Prostate gland (tissue), 2 donors: ENCODE measurements at regions not wholly inside any gene's neighbourhood (a gene's known extent, or its start where the extent isn't known, plus 50 kb on each side); places are given as distances from the start of the nearest gene placed in this dataset.

Source experiments
- DNase-seq: peaks from one replicate; pipeline ENCODE4 v3.0.0-alpha.2; 2019; ENCODE audit warnings: low spot score
- H3K27ac ChIP-seq, 2 donors: fragments of 200-600 bp; sonication (generic); 2 replicates each; pipeline ENCODE4 v1.5.1; 2017 to 2019
- H3K27me3 ChIP-seq: fragments of 200-600 bp; sonication (generic); replicated peaks from 2 replicates; pipeline ENCODE4 v1.5.1; 2019; ENCODE audit not compliant: insufficient read depth
- H3K36me3 ChIP-seq, 2 donors: fragments of 200-600 bp; sonication (generic); 1 replicate in 1 of 2; 2 replicates in 1 of 2; pipeline versions ENCODE4 v1.5.1 to v1.8.1; 2017 to 2019
- H3K4me1 ChIP-seq: fragments of 200-600 bp; sonication (generic); replicated peaks from 2 replicates; pipeline ENCODE4 v1.5.1; 2019
- H3K4me3 ChIP-seq, 2 donors: fragments of 200-600 bp; sonication (generic); 2 replicates each; pipeline ENCODE4 v1.5.1; 2017 to 2019
- H3K9me3 ChIP-seq: fragments of 200-600 bp; sonication (generic); 2 replicates; pipeline ENCODE4 v1.5.1; 2017
- CTCF ChIP-seq, 4 experiments: fragments of 200-600 bp in 2 of 4; fragments of 450-650 bp in 2 of 4; sonication (generic) in 2 of 4; IDR thresholded peaks; 1 replicate in 3 of 4; 2 replicates in 1 of 4; pipeline ENCODE4 v1.5.1; 2016 to 2019; ENCODE audit warnings: antibody characterized with exemption in 4 of 4, mild to moderate bottlenecking in 2 of 4, moderate library complexity in 2 of 4
- POLR2A ChIP-seq: fragments of 450-650 bp; IDR thresholded peaks from one replicate; pipeline ENCODE4 v1.6.1; 2016; ENCODE audit warnings: antibody characterized with exemption, mild to moderate bottlenecking
- POLR2AphosphoS5 ChIP-seq: sonication (generic); formaldehyde crosslinking; IDR thresholded peaks from one replicate; pipeline ENCODE4 v1.6.1; 2017; ENCODE audit warnings: antibody characterized with exemption
- WGBS: methylation state at CpG from one replicate; pipeline ENCODE4 v1.1.5; 2018; 5-methylcytosine and 5-hydroxymethylcytosine counted together
- intact Hi-C: fragments of 100-400 bp; cut with DNase I; formaldehyde crosslinking; loops from one replicate; pipeline ENCODE4 v1.14.2; 2022

- Histone ChIP-seq H3K4me1 (no peaks in the 10 kb centered on the region), H3K27me3 (no peaks in the 10 kb centered on the region), H3K27ac (no peak overlapping the region), H3K4me3 (no peak overlapping the region), H3K36me3 (no peaks in the 10 kb centered on the region), H3K9me3 (no peaks in the 10 kb centered on the region)
- no peak for TF ChIP-seq POLR2A
- TF ChIP-seq POLR2AphosphoS5: no peak
- no peak for TF ChIP-seq CTCF (IDR thresholded peaks at IDR 0.05)
- intact Hi-C loops: no loop called here
- DNase-seq: no peak
- WGBS: 48% methylated on average over 9 of the region's 9 CpGs
Measured at GRCh38 chr16:51434567-51435198, 283.6 kb upstream of the SALL1 start.

GRCh38 chr16:51433599-51433998 lies 282.5 kb upstream of the SALL1 start:
- no peaks in the 10 kb centered on the region for H3K9me3 ChIP-seq
- WGBS: 36% methylated on average over 3 of the region's 3 CpGs
- intact Hi-C loops: no loop called here
- TF ChIP-seq POLR2A: no peak
- no peak for TF ChIP-seq CTCF (IDR thresholded peaks at IDR 0.05)
- TF ChIP-seq POLR2AphosphoS5: no peak
- no peaks in the 10 kb centered on the region for H3K4me1 ChIP-seq
- no peak overlapping the region for H3K4me3 ChIP-seq
- H3K27ac ChIP-seq: no peak overlapping the region
- no peaks in the 10 kb centered on the region for H3K36me3 ChIP-seq
- DNase-seq: no peak
- no peaks in the 10 kb centered on the region for H3K27me3 ChIP-seq

GRCh38 chr16:51431517-51432241 lies 280.6 kb upstream of the SALL1 start:
- H3K27ac ChIP-seq: no peak overlapping the region
- intact Hi-C loops: no loop called here
- H3K9me3 ChIP-seq: no peaks in the 10 kb centered on the region
- TF ChIP-seq CTCF (IDR thresholded peaks at IDR 0.05) (no peak), POLR2AphosphoS5 (no peak), POLR2A (no peak)
- no peaks in the 10 kb centered on the region for H3K36me3 ChIP-seq
- DNase-seq: no peak
- 39% methylated on average over 9 of the region's 9 CpGs for WGBS
- no peak overlapping the region for H3K4me3 ChIP-seq
- H3K27me3 ChIP-seq: no peaks in the 10 kb centered on the region
- H3K4me1 ChIP-seq: no peaks in the 10 kb centered on the region

GRCh38 chr16:51430716-51431369 lies 279.8 kb upstream of the SALL1 start:
- H3K36me3 ChIP-seq: no peaks in the 10 kb centered on the region
- WGBS: 52% methylated on average over 3 of the region's 3 CpGs
- H3K4me1 ChIP-seq: no peaks in the 10 kb centered on the region
- DNase-seq: no peak
- no peaks in the 10 kb centered on the region for H3K9me3 ChIP-seq
- H3K27ac ChIP-seq: no peak overlapping the region
- no peak for TF ChIP-seq POLR2AphosphoS5
- TF ChIP-seq CTCF (IDR thresholded peaks at IDR 0.05): no peak
- TF ChIP-seq POLR2A: no peak
- H3K4me3 ChIP-seq: no peak overlapping the region
- intact Hi-C loops: no loop called here
- H3K27me3 ChIP-seq: no peaks in the 10 kb centered on the region
